Mucosa of descending colon (tissue), 3 donors: ENCODE measurements at regions not wholly inside any gene's neighbourhood (a gene's known extent, or its start where the extent isn't known, plus 50 kb on each side); places are given as distances from the start of the nearest gene placed in this dataset.
A peak's percentile ranks its signal among the peaks of the same experiment; 100 is the strongest.

Experiments
- ATAC-seq: fragments of 200-7000 bp; cut with Tn5 transposase; one replicate; pipeline ENCODE4 v1.9.1; 2020; ENCODE audit warnings: mild to moderate bottlenecking, moderate library complexity
- DNase-seq, 3 donors: peaks; one replicate each; pipeline ENCODE4 v3.0.0-alpha.2; 2020
- H3K36me3 ChIP-seq: fragments of 200-600 bp; one replicate; pipeline ENCODE4 v1.8.0; 2021; ENCODE audit warnings: low read depth, mild to moderate bottlenecking
- H3K4me1 ChIP-seq: fragments of 200-600 bp; one replicate; pipeline ENCODE4 v1.8.0; 2021; ENCODE audit warnings: low read depth, mild to moderate bottlenecking
- H3K4me3 ChIP-seq: fragments of 200-600 bp; one replicate; pipeline ENCODE4 v1.8.0; 2021; ENCODE audit warnings: mild to moderate bottlenecking
- H3K9me3 ChIP-seq: fragments of 200-600 bp; one replicate; pipeline ENCODE4 v1.8.0; 2021; ENCODE audit warnings: mild to moderate bottlenecking
- intact Hi-C, 2 donors: fragments of 100-400 bp; cut with DNase I in 1 of 2; cut with micrococcal nuclease in 1 of 2; formaldehyde crosslinking; loops; one replicate each; pipeline versions ENCODE4 v1.11.0 to v1.11.1; 2022; cut with DNase I, micrococcal nuclease
- TF ChIP-seq, protein P1 (sequence below): fragments of 200-600 bp; IDR thresholded peaks from one replicate; pipeline ENCODE4 v1.8.0; 2022; ENCODE audit warnings: antibody characterized with exemption, mild to moderate bottlenecking
- donor health status: DM: no; HTN: no; CAD: no; lungs with moderate emphysema.
- donor health status: DM: no; HTN: no; CAD: no.
- donor health status: DM: no; HTN: yes; CAD: no.

DNA sequence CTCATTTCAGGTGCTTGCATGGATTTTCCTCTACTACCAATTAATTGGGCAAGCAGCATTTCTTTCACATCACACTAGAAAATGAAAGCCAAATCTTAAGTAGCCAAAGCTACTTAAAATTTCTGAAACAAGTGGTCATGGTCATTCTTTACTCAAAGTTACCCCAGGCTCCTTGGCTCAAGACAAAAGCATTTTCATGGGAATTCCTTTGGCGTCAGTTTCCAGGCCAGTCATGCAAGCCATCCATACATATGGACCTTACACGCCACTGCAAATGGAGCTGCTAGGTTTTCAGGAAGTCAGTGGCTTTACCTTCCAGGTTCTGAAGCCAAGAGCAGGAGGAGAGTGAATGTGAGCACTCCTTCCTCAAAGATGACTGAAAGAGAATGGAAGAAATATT is 83.7 kb upstream of the IL12A start:
- Histone ChIP-seq H3K9me3 (no peaks in the 10 kb centered on the region), H3K4me3 (no peak overlapping the region), H3K36me3 (no peaks in the 10 kb centered on the region), H3K4me1 (no peaks in the 10 kb centered on the region)
- ATAC-seq (no peak), DNase-seq (no peak)
- TF ChIP-seq, protein P1, sequence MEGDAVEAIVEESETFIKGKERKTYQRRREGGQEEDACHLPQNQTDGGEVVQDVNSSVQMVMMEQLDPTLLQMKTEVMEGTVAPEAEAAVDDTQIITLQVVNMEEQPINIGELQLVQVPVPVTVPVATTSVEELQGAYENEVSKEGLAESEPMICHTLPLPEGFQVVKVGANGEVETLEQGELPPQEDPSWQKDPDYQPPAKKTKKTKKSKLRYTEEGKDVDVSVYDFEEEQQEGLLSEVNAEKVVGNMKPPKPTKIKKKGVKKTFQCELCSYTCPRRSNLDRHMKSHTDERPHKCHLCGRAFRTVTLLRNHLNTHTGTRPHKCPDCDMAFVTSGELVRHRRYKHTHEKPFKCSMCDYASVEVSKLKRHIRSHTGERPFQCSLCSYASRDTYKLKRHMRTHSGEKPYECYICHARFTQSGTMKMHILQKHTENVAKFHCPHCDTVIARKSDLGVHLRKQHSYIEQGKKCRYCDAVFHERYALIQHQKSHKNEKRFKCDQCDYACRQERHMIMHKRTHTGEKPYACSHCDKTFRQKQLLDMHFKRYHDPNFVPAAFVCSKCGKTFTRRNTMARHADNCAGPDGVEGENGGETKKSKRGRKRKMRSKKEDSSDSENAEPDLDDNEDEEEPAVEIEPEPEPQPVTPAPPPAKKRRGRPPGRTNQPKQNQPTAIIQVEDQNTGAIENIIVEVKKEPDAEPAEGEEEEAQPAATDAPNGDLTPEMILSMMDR: no peak
- intact Hi-C loops: no loop called here

DNA sequence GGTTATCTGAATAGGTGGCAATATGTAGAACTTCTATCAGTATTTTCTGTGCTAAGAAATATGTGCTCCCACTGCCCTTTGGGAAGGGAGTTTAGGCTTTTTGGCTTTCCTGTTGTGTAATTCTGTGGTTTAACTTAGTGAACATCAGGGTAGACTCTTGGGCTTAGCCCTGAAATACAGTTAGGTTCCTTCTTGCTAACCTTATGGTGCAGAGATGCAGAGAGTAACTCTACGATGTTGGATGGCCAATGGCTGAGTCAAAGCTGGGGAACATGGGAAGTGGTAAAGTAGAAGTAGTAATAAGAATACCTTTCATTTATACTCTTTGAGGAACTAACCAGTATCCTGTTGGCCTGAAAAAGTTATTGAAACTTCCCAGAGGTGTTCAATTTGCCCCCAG is 80.8 kb upstream of the IL12A start:
- H3K4me3 ChIP-seq: no peak overlapping the region
- DNase-seq (no peak), ATAC-seq (no peak)
- intact Hi-C loops: no loop called here
- TF ChIP-seq, protein P1: no peak
- H3K36me3 ChIP-seq: no peaks in the 10 kb centered on the region
- no peaks in the 10 kb centered on the region for H3K4me1 ChIP-seq
- no peaks in the 10 kb centered on the region for H3K9me3 ChIP-seq

DNA sequence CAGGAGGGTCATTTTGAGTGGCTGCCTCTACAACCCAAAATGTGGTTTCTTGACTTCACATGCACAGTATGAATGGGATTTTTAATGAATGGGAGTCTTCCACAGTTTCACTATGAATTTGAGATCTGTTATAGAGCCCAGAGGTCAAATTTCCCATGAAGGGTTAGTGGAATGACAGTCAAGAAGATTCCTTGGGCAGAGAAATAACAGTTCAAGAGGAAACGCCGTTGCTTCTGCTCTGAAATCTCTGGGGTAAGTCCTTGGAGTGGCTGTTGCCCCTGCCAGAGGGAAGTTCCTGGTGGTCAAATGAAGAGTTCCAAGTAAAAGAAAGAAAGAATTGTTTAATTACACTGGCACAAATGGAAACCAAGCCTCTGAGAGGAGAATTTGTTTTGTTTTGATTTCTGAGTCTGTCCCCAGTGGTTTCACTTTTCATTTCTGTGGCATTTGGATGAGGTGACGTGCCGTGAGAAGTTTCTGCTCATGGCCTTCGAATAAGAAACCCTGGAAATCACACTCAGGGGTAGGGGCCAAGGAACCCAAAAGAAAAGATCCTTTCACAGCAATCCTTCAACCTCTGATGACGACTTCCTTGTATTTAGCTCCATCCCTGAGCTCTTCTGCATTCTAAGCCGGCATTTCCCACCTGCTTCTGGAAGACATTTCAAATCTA is 77.5 kb upstream of the IL12A start:
- TF ChIP-seq, protein P1: no peak
- Histone ChIP-seq H3K4me3 (no peak overlapping the region), H3K9me3 (no peaks in the 10 kb centered on the region), H3K36me3 (no peaks in the 10 kb centered on the region), H3K4me1 (no peaks in the 10 kb centered on the region)
- intact Hi-C loops: no loop called here
- no peak for DNase-seq
- ATAC-seq: peak; percentile 63

DNA sequence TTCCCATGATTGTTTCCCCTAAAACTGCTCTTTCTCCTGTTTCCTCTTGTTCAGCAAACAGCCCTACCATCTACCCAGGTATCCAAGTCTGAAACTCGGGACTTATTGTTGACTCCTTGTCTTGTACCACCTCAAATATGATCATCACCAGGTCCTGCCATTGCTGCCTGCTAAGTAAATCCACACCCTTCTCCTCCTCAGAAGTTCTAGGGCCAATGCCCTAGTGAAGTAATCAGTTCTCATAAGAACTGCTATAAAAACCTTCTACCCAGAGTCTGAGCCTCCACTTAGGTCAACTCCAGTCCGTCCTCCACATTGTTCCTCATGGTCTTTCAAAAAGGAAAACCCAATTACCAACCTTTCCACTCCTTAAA is 77.0 kb upstream of the IL12A start:
- DNase-seq: no peak
- intact Hi-C loops: no loop called here
- Histone ChIP-seq H3K4me1 (no peaks in the 10 kb centered on the region), H3K4me3 (no peak overlapping the region), H3K9me3 (no peaks in the 10 kb centered on the region), H3K36me3 (no peaks in the 10 kb centered on the region)
- TF ChIP-seq, protein P1: no peak
- peak; percentile 51 for ATAC-seq

DNA sequence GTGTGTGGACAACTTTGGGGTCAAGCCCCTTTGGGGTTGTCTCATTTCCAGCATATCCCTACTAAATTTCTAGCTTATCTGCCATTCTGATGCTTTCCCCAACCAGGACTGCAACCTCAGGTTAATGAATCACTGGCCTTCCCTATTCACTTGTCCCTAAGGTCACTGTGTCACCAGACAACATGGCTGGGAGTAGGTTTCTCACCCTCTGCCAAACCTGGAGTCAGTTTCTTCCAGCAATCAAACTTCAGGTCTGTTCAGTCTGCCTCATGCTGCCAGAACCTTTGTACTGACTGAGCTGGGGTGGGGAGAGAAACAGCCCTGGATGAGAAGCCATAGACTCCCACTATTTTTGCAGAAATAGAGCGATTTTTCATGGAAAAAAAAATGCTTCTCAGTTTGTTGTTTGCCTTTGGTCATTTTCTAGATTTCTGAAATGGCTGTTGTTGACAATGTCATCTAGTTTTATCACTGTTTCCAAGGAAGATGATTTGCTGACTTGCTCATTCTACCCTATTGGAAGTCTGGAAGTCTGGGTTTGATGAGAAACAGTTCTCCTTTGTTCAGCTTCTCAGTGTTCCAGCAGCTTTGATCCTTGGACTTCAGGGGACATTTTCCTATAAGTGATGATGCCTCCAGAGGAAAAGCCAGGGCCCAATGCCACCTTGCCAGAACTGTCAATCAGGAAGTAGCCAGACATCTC is 74.8 kb upstream of the IL12A start:
- TF ChIP-seq, protein P1: no peak
- peak; percentile 25 for ATAC-seq
- no peaks in the 10 kb centered on the region for H3K36me3 ChIP-seq
- no peak overlapping the region for H3K4me3 ChIP-seq
- DNase-seq: no peak
- H3K4me1 ChIP-seq: no peaks in the 10 kb centered on the region
- H3K9me3 ChIP-seq: no peaks in the 10 kb centered on the region
- intact Hi-C loops: no loop called here
